ENCODE measurements at regions not wholly inside any gene's neighbourhood (a gene's known extent, or its start where the extent isn't known, plus 50 kb on each side); places are given as distances from the start of the nearest gene placed in this dataset.

- in situ Hi-C loops (cut with HindIII; ENCODE audit: low pct_unique_long_range_greater_than_20kb, low sequenced_read_pairs) = no loop called here
- Histone ChIP-seq H3K27me3 (ENCODE audit: control insufficient read depth, insufficient read depth, low read length) (no peaks in the 10 kb centered on the region), H3K4me3 (ENCODE audit: low read depth in 2 of 2, low read length in 2 of 2) (no peak overlapping the region)
Observed at GRCh38 chrX:3526071-3526470, 179.6 kb upstream of the MXRA5 start.

GRCh38 chrX:3522101-3522650 is 175.7 kb upstream of the MXRA5 start:
- BruUV-seq (replicated peaks) = no TSS peak
- H3K36me3 ChIP-seq (ENCODE audit: control insufficient read depth, insufficient read depth, low read length) = no peaks in the 10 kb centered on the region
- TF ChIP-seq, protein P1, sequence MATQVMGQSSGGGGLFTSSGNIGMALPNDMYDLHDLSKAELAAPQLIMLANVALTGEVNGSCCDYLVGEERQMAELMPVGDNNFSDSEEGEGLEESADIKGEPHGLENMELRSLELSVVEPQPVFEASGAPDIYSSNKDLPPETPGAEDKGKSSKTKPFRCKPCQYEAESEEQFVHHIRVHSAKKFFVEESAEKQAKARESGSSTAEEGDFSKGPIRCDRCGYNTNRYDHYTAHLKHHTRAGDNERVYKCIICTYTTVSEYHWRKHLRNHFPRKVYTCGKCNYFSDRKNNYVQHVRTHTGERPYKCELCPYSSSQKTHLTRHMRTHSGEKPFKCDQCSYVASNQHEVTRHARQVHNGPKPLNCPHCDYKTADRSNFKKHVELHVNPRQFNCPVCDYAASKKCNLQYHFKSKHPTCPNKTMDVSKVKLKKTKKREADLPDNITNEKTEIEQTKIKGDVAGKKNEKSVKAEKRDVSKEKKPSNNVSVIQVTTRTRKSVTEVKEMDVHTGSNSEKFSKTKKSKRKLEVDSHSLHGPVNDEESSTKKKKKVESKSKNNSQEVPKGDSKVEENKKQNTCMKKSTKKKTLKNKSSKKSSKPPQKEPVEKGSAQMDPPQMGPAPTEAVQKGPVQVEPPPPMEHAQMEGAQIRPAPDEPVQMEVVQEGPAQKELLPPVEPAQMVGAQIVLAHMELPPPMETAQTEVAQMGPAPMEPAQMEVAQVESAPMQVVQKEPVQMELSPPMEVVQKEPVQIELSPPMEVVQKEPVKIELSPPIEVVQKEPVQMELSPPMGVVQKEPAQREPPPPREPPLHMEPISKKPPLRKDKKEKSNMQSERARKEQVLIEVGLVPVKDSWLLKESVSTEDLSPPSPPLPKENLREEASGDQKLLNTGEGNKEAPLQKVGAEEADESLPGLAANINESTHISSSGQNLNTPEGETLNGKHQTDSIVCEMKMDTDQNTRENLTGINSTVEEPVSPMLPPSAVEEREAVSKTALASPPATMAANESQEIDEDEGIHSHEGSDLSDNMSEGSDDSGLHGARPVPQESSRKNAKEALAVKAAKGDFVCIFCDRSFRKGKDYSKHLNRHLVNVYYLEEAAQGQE (IDR thresholded peaks at IDR 0.05; ENCODE audit: insufficient read depth in 1 of 2, low read depth in 2 of 2, low read length in 1 of 2) = no peak
- no peak for TF ChIP-seq SIN3A (IDR thresholded peaks at IDR 0.05; ENCODE audit: borderline replicate concordance, insufficient read depth, low read depth, low read length)
- no peak for TF ChIP-seq POLR2AphosphoS5 (IDR thresholded peaks at IDR 0.05; ENCODE audit: low read depth, low read length)
- TF ChIP-seq, protein P2, sequence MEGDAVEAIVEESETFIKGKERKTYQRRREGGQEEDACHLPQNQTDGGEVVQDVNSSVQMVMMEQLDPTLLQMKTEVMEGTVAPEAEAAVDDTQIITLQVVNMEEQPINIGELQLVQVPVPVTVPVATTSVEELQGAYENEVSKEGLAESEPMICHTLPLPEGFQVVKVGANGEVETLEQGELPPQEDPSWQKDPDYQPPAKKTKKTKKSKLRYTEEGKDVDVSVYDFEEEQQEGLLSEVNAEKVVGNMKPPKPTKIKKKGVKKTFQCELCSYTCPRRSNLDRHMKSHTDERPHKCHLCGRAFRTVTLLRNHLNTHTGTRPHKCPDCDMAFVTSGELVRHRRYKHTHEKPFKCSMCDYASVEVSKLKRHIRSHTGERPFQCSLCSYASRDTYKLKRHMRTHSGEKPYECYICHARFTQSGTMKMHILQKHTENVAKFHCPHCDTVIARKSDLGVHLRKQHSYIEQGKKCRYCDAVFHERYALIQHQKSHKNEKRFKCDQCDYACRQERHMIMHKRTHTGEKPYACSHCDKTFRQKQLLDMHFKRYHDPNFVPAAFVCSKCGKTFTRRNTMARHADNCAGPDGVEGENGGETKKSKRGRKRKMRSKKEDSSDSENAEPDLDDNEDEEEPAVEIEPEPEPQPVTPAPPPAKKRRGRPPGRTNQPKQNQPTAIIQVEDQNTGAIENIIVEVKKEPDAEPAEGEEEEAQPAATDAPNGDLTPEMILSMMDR (IDR thresholded peaks at IDR 0.05) = no peak
- TF ChIP-seq TCF7L2 (IDR thresholded peaks at IDR 0.05; ENCODE audit: low read depth, low read length) = no peak
- no peak overlapping the region for H3K27ac ChIP-seq (ENCODE audit: low read length)
- ChIA-PET POLR2A (no interaction called here), CTCF (no interaction called here)
- intact Hi-C loops (cut with micrococcal nuclease; ENCODE audit: unreplicated experiment) (no loop called here), in situ Hi-C loops (cut with HindIII; ENCODE audit: low pct_unique_long_range_greater_than_20kb, low sequenced_read_pairs) (no loop called here)
- DNase-seq (ENCODE audit: low read depth, low spot score) (no peak), ATAC-seq (no peak)
- no peaks in the 10 kb centered on the region for H3K27me3 ChIP-seq (ENCODE audit: control insufficient read depth, insufficient read depth, low read length)
- no peak overlapping the region for H3K4me3 ChIP-seq (ENCODE audit: low read depth in 2 of 2, low read length in 2 of 2)
- H3K4me1 ChIP-seq (ENCODE audit: control insufficient read depth, insufficient read depth, low read length) = no peaks in the 10 kb centered on the region
- H3K9me3 ChIP-seq (ENCODE audit: control insufficient read depth, insufficient read depth, low read depth, low read length) = no peaks in the 10 kb centered on the region

More at GRCh38 chrX:3526071-3526470, 179.6 kb upstream of the MXRA5 start:
- no TSS peak for BruUV-seq (replicated peaks)
- Histone ChIP-seq H3K9me3 (ENCODE audit: control insufficient read depth, insufficient read depth, low read depth, low read length) (no peaks in the 10 kb centered on the region), H3K36me3 (ENCODE audit: control insufficient read depth, insufficient read depth, low read length) (no peaks in the 10 kb centered on the region), H3K4me1 (ENCODE audit: control insufficient read depth, insufficient read depth, low read length) (no peaks in the 10 kb centered on the region), H3K27ac (ENCODE audit: low read length) (no peak overlapping the region)
- ChIA-PET CTCF (no interaction called here), POLR2A (no interaction called here)
- TF ChIP-seq, protein P1 (IDR thresholded peaks at IDR 0.05; ENCODE audit: insufficient read depth in 1 of 2, low read depth in 2 of 2, low read length in 1 of 2) = no peak
- TF ChIP-seq POLR2AphosphoS5 (IDR thresholded peaks at IDR 0.05; ENCODE audit: low read depth, low read length) (no peak), TCF7L2 (IDR thresholded peaks at IDR 0.05; ENCODE audit: low read depth, low read length) (no peak), SIN3A (IDR thresholded peaks at IDR 0.05; ENCODE audit: borderline replicate concordance, insufficient read depth, low read depth, low read length) (no peak)
- TF ChIP-seq, protein P2 (IDR thresholded peaks at IDR 0.05) = no peak
- intact Hi-C loops (cut with micrococcal nuclease; ENCODE audit: unreplicated experiment) = no loop called here
- ATAC-seq (no peak), DNase-seq (ENCODE audit: low read depth, low spot score) (no peak)

Measured in Panc1 (cell line).